ENCODE measurements at regions not wholly inside any gene's neighbourhood (a gene's known extent, or its start where the extent isn't known, plus 50 kb on each side); places are given as distances from the start of the nearest gene placed in this dataset.
"Not testable (repeated sequence)": the region's sequence is repeated elsewhere in the genome, so short reads cannot be mapped to it uniquely, and the experiment has no call there.

- no peak overlapping the region for H3K4me3 ChIP-seq
- H3K4me1 ChIP-seq (ENCODE audit: control insufficient read depth in 1 of 2, low read depth in 2 of 2): no peaks in the 10 kb centered on the region
- H3K27ac ChIP-seq: no peak overlapping the region
- H3K36me3 ChIP-seq: no peaks in the 10 kb centered on the region
- DNase-seq (ENCODE audit: low spot score): no peak
- no peaks in the 10 kb centered on the region for H3K27me3 ChIP-seq (replicated peaks; ENCODE audit: insufficient read depth)
- no peak for TF ChIP-seq CTCF (IDR thresholded peaks at IDR 0.05)
- ATAC-seq (ENCODE audit: insufficient number of reproducible peaks, low FRiP score, low read depth): no peak
- no peaks in the 10 kb centered on the region for H3K9me3 ChIP-seq
Observed at GRCh38 chr7:10637991-10638390, 335.7 kb upstream of the PHF14 start.

- Histone ChIP-seq H3K4me1 (ENCODE audit: control insufficient read depth in 1 of 2, low read depth in 2 of 2) (no peaks in the 10 kb centered on the region), H3K27ac (no peak overlapping the region), H3K4me3 (no peak overlapping the region), H3K36me3 (no peaks in the 10 kb centered on the region), H3K9me3 (no peaks in the 10 kb centered on the region), H3K27me3 (replicated peaks; ENCODE audit: insufficient read depth) (no peaks in the 10 kb centered on the region)
- DNase-seq (ENCODE audit: low spot score): no peak
- TF ChIP-seq CTCF (IDR thresholded peaks at IDR 0.05): no peak
- no peak for ATAC-seq (ENCODE audit: insufficient number of reproducible peaks, low FRiP score, low read depth)
Observed at GRCh38 chr7:10643545-10643944, 330.1 kb upstream of the PHF14 start.

- Histone ChIP-seq H3K27ac (no peak overlapping the region), H3K4me1 (ENCODE audit: control insufficient read depth in 1 of 2, low read depth in 2 of 2) (no peaks in the 10 kb centered on the region), H3K27me3 (replicated peaks; ENCODE audit: insufficient read depth) (no peaks in the 10 kb centered on the region), H3K9me3 (no peaks in the 10 kb centered on the region), H3K4me3 (no peak overlapping the region), H3K36me3 (no peaks in the 10 kb centered on the region)
- DNase-seq (ENCODE audit: low spot score) (no peak), ATAC-seq (ENCODE audit: insufficient number of reproducible peaks, low FRiP score, low read depth) (no peak)
- TF ChIP-seq CTCF (IDR thresholded peaks at IDR 0.05): no peak
Observed at GRCh38 chr7:10644849-10645248, 328.8 kb upstream of the PHF14 start.

GRCh38 chr7:10646194-10646593 is 327.5 kb upstream of the PHF14 start:
- H3K27me3 ChIP-seq (replicated peaks; ENCODE audit: insufficient read depth): no peaks in the 10 kb centered on the region
- no peaks in the 10 kb centered on the region for H3K9me3 ChIP-seq
- no peak overlapping the region for H3K4me3 ChIP-seq
- H3K36me3 ChIP-seq: no peaks in the 10 kb centered on the region
- H3K27ac ChIP-seq: no peak overlapping the region
- no peak for TF ChIP-seq CTCF (IDR thresholded peaks at IDR 0.05)
- DNase-seq (ENCODE audit: low spot score): no peak
- H3K4me1 ChIP-seq (ENCODE audit: control insufficient read depth in 1 of 2, low read depth in 2 of 2): no peaks in the 10 kb centered on the region
- ATAC-seq (ENCODE audit: insufficient number of reproducible peaks, low FRiP score, low read depth): no peak

GRCh38 chr7:10648289-10648688 is 325.4 kb upstream of the PHF14 start:
- Histone ChIP-seq H3K36me3 (no peaks in the 10 kb centered on the region), H3K27me3 (replicated peaks; ENCODE audit: insufficient read depth) (no peaks in the 10 kb centered on the region), H3K4me1 (ENCODE audit: control insufficient read depth in 1 of 2, low read depth in 2 of 2) (no peaks in the 10 kb centered on the region), H3K4me3 (no peak overlapping the region), H3K9me3 (no peaks in the 10 kb centered on the region), H3K27ac (no peak overlapping the region)
- DNase-seq (ENCODE audit: low spot score) (no peak), ATAC-seq (ENCODE audit: insufficient number of reproducible peaks, low FRiP score, low read depth) (no peak)
- TF ChIP-seq CTCF (IDR thresholded peaks at IDR 0.05): no peak

- not testable (repeated sequence) for H3K27ac ChIP-seq; H3K36me3 ChIP-seq; H3K9me3 ChIP-seq; H3K4me3 ChIP-seq; DNase-seq (ENCODE audit: low spot score); H3K27me3 ChIP-seq (replicated peaks; ENCODE audit: insufficient read depth); H3K4me1 ChIP-seq (ENCODE audit: control insufficient read depth in 1 of 2, low read depth in 2 of 2); ATAC-seq (ENCODE audit: insufficient number of reproducible peaks, low FRiP score, low read depth)
Observed at GRCh38 chr7:10649120-10649519, 324.6 kb upstream of the PHF14 start.

Measured in thoracic aorta (tissue), 2 donors.